Heart right ventricle (tissue), 16 donors: ENCODE measurements at regions not wholly inside any gene's neighbourhood (a gene's known extent, or its start where the extent isn't known, plus 50 kb on each side); places are given as distances from the start of the nearest gene placed in this dataset.

Source experiments
- ATAC-seq, 8 donors: fragments of 200-7000 bp; cut with Tn5 transposase; one replicate each; pipeline ENCODE4 v1.9.1; 2020; ENCODE audit warnings: mild to moderate bottlenecking in 8 of 8, moderate library complexity in 8 of 8, moderate number of reproducible peaks in 1 of 8
- DNase-seq, 2 donors: peaks; one replicate each; pipeline ENCODE4 v3.0.0-alpha.2; 2020
- H3K27ac ChIP-seq, 10 donors: fragments of 200-600 bp; sonication (generic) in 2 of 10; one replicate each; pipeline versions ENCODE4 v1.5.0 to v1.8.0; 2020 to 2022; ENCODE audit warnings: mild to moderate bottlenecking in 3 of 10
- H3K27me3 ChIP-seq, 7 donors: fragments of 200-600 bp; one replicate each; pipeline ENCODE4 v1.8.0; 2021 to 2022; ENCODE audit warnings: mild to moderate bottlenecking in 2 of 7
- H3K36me3 ChIP-seq, 9 donors: fragments of 200-600 bp; sonication (generic) in 1 of 9; one replicate each; pipeline versions ENCODE4 v1.5.0 to v1.8.0; 2020 to 2022; ENCODE audit warnings: mild to moderate bottlenecking in 2 of 9
- H3K4me1 ChIP-seq, 9 donors: fragments of 200-600 bp; sonication (generic) in 1 of 9; one replicate each; pipeline versions ENCODE4 v1.5.0 to v1.8.0; 2020 to 2022; ENCODE audit warnings: mild to moderate bottlenecking in 4 of 9
- H3K4me3 ChIP-seq, 10 donors: fragments of 200-600 bp; sonication (generic) in 2 of 10; one replicate each; pipeline versions ENCODE4 v1.5.0 to v1.8.0; 2020 to 2022; ENCODE audit warnings: mild to moderate bottlenecking in 7 of 10, moderate library complexity in 2 of 10
- H3K9me3 ChIP-seq, 11 donors: fragments of 200-600 bp in 10 of 11; sonication (generic) in 2 of 11; one replicate each; pipeline versions ENCODE4 v1.5.0 to v1.8.0; 2013 to 2022; ENCODE audit warnings: mild to moderate bottlenecking in 2 of 11, control low read depth in 1 of 11, moderate library complexity in 1 of 11
- CTCF ChIP-seq, 9 donors: fragments of 200-600 bp; sonication (generic) in 2 of 9; IDR thresholded peaks; one replicate each; pipeline versions ENCODE4 v1.5.0 to v1.8.0; 2021 to 2022; ENCODE audit warnings: antibody characterized with exemption in 9 of 9, mild to moderate bottlenecking in 5 of 9, moderate library complexity in 1 of 9
- WGBS, 2 donors: extraction: QIAGEN DNeasy Blood & Tissue Kit; methylation state at CpG; one replicate each; pipeline ENCODE4 v1.1.7; 2013; ENCODE audit warnings: inconsistent platforms in 1 of 2; 5-methylcytosine and 5-hydroxymethylcytosine counted together
- intact Hi-C, 10 donors: fragments of 100-400 bp; cut with DNase I; formaldehyde crosslinking; loops; one replicate each; pipeline versions ENCODE4 v1.11.1 to v1.14.2; 2022
- donor health status: Arrhythmogenic right ventricular cardiomyopathy.
- donor health status: ischemic (EF 13 %, LVEDD 7.1; RV severe dilation, severe dysfunction).
- donor health status: healthy with polysubstance abuse.
- donor health status: DM: no; HTN: yes; CAD: no.
- donor health status: DM: no; HTN: no; CAD: no.
- donor health status: ischemic (EF 25% LVEDD 6.9; RV normal size, moderate dysfunction).
- donor health status: ischemic (EF 25% LVEDD 5.7; RV mildly dilated, moderate dysfunction).
- donor health status: healthy.
- donor health status: DM: yes; HTN: yes; CAD: no.
- donor health status: Ischemic cardiomyopathy.
- donor health status: ischemic (EF 35%, LVEDD 5.7; RV mildly dilated, moderate dysfunction).
- donor health status: nonischemic (EF 11% LVEDD 7.7; RV severe dilation, severe dysfunction).
- donor health status: DM: yes; HTN: yes; CAD: no.
- donor health status: PGD.
- donor health status: ischemic (EF 29% LVEDD 5.4; RV normal size, mild dysfunction).
- donor health status: nonischemic (EF 23%, LVEDD 6.1; RV moderate dilation, normal function).

- H3K4me1 ChIP-seq, result no peaks in the 10 kb centered on the region
- intact Hi-C loops, result no loop called here
- no peak for TF ChIP-seq CTCF (IDR thresholded peaks at IDR 0.05)
- no peak overlapping the region for H3K4me3 ChIP-seq
- WGBS, 2 donors, result 71 to 84% methylated on average over 4 of the region's 4 CpGs
- H3K27ac ChIP-seq, result no peak overlapping the region
- H3K27me3 ChIP-seq, result no peaks in the 10 kb centered on the region
- DNase-seq (no peak), ATAC-seq (no peak)
- peaks cover 0 to 2% (median 0%) of the 10 kb centered on the region in 11 donors for H3K9me3 ChIP-seq
- no peaks in the 10 kb centered on the region for H3K36me3 ChIP-seq
Observed at GRCh38 chr4:158376106-158376840, 145.4 kb upstream of the RXFP1 start.

- ATAC-seq, result no peak
- H3K4me1 ChIP-seq, result no peaks in the 10 kb centered on the region
- H3K27ac ChIP-seq, result no peak overlapping the region
- no peak for DNase-seq
- no peak overlapping the region for H3K4me3 ChIP-seq
- H3K27me3 ChIP-seq, result no peaks in the 10 kb centered on the region
- intact Hi-C loops, result no loop called here
- H3K9me3 ChIP-seq, result peaks cover 0 to under 1% (median 0%) of the 10 kb centered on the region in 11 donors
- 83 to 92% methylated on average over 1 of the region's 1 CpG for WGBS, 2 donors
- TF ChIP-seq CTCF (IDR thresholded peaks at IDR 0.05), result no peak
- no peaks in the 10 kb centered on the region for H3K36me3 ChIP-seq
Observed at GRCh38 chr4:158384414-158384813, 137.3 kb upstream of the RXFP1 start.

- intact Hi-C loops, result no loop called here
- 86 to 87% methylated on average over 3 of the region's 3 CpGs for whole genome bisulfite sequencing, 2 donors
- no peak for DNase-seq
- no peak for ATAC-seq
- Histone ChIP-seq H3K36me3 (no peaks in the 10 kb centered on the region), H3K4me3 (no peak overlapping the region), H3K27me3 (no peaks in the 10 kb centered on the region), H3K9me3 (peaks cover 0 to 3% (median 0%) of the 10 kb centered on the region in 11 donors), H3K27ac (no peak overlapping the region), H3K4me1 (no peaks in the 10 kb centered on the region)
- TF ChIP-seq CTCF (IDR thresholded peaks at IDR 0.05), result no peak
Observed at GRCh38 chr4:158395343-158395742, 126.3 kb upstream of the RXFP1 start.

GRCh38 chr4:158395889-158396288 is 125.8 kb upstream of the RXFP1 start:
- ATAC-seq (no peak), DNase-seq (no peak)
- Histone ChIP-seq H3K4me1 (no peaks in the 10 kb centered on the region), H3K36me3 (no peaks in the 10 kb centered on the region), H3K27me3 (no peaks in the 10 kb centered on the region), H3K9me3 (peaks cover 0 to 3% (median 0%) of the 10 kb centered on the region in 11 donors), H3K4me3 (no peak overlapping the region), H3K27ac (no peak overlapping the region)
- intact Hi-C loops, result no loop called here
- no peak for TF ChIP-seq CTCF (IDR thresholded peaks at IDR 0.05)
- WGBS, 2 donors, result 62 to 71% methylated on average over 2 of the region's 2 CpGs
